ENCODE measurements at regions not wholly inside any gene's neighbourhood (a gene's known extent, or its start where the extent isn't known, plus 50 kb on each side); places are given as distances from the start of the nearest gene placed in this dataset.
"Not testable (repeated sequence)": the region's sequence is repeated elsewhere in the genome, so short reads cannot be mapped to it uniquely, and the experiment has no call there.

GRCh38 chr7:87287738-87288341 lies 57.6 kb upstream of the CROT start:
- DNase-seq (ENCODE audit: low read depth), result no peak
- H3K36me3 ChIP-seq (ENCODE audit: control insufficient read depth, insufficient read depth, low read length), result no peaks in the 10 kb centered on the region
- TF ChIP-seq CTCF (IDR thresholded peaks at IDR 0.05; ENCODE audit: insufficient read depth, low read depth, low read length), result no peak
- no peak overlapping the region for H3K4me3 ChIP-seq (ENCODE audit: low read depth, low read length)
- POLR2A ChIA-PET, result no interaction called here
- CTCF ChIA-PET, result interaction anchor here (1.4 kb wide), 1 partner anchor 24 kb away, joined by 3 read pairs; no protein-coding TSS in a partner anchor
- H3K27me3 ChIP-seq (ENCODE audit: control insufficient read depth, insufficient read depth, low read length), result no peaks in the 10 kb centered on the region

DNA sequence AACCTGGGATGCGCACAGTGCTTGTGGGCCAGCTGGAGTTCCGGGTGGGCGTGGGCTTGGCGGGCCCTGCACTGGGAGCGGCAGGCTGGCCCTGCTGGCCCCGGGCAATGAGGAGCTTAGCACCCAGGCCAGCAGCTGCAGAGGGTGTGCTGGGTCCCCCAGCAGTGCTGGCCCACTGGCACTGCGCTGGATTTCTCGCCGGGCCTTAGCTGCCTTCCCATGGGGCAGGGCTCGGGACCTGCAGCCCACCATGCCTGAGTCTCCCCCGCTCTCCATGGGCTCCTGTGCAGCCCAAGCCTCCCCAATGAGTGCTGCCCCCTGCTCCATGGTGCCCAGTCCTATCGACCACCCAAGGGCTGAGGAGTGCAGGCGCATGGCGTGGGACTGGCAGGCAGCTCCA lies 56.7 kb upstream of the CROT start:
- CTCF ChIA-PET, result interaction anchor here (1.4 kb wide), 1 partner anchor 24 kb away, joined by 3 read pairs; no protein-coding TSS in a partner anchor
- H3K4me3 ChIP-seq (ENCODE audit: low read depth, low read length); H3K27me3 ChIP-seq (ENCODE audit: control insufficient read depth, insufficient read depth, low read length); H3K36me3 ChIP-seq (ENCODE audit: control insufficient read depth, insufficient read depth, low read length); POLR2A ChIA-PET; DNase-seq (ENCODE audit: low read depth): not testable (repeated sequence)

DNA sequence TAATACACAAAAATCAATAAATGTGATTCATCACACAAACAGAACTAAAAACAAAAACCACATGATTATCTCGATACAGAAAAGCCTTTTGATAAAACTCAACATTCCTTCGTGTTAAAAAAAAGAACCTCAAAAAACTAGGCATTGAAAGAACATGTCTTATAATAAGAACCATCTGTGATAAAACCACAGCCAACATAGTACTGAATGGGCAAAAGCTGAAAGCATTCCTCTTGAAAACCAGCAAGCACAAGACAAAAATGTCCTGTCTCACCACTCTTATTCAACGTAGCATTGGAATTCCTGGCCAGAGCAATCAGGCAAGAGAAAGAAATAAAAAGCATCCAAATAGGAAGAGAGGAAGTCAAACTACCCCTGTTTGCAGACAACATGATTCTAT lies 49.9 kb upstream of the CROT start:
- H3K27me3 ChIP-seq (ENCODE audit: control insufficient read depth, insufficient read depth, low read length); POLR2A ChIA-PET; H3K36me3 ChIP-seq (ENCODE audit: control insufficient read depth, insufficient read depth, low read length); H3K4me3 ChIP-seq (ENCODE audit: low read depth, low read length): not testable (repeated sequence)
- DNase-seq (ENCODE audit: low read depth), result peak; percentile 29
- CTCF ChIA-PET, result interaction anchor here (0.5 kb wide), 1 partner anchor 58 kb away, joined by 3 read pairs; no protein-coding TSS in a partner anchor
